22Rv1 (cell line): ENCODE measurements at regions not wholly inside any gene's neighbourhood (a gene's known extent, or its start where the extent isn't known, plus 50 kb on each side); places are given as distances from the start of the nearest gene placed in this dataset.

Experiments
- CTCF ChIP-seq: fragments of 450-650 bp; IDR thresholded peaks from 2 replicates; pipeline ENCODE4 v1.5.1; 2017; ENCODE audit warnings: mild to moderate bottlenecking
- ZFX ChIP-seq: fragments of 450-650 bp; IDR thresholded peaks from 2 replicates; pipeline ENCODE4 v1.6.1; 2017; ENCODE audit warnings: antibody characterized with exemption, borderline replicate concordance

GRCh38 chr18:75927791-75928190, 500.3 kb upstream of the SMIM21 start:
- no peak for TF ChIP-seq CTCF
- TF ChIP-seq ZFX = no peak
